ENCODE measurements at regions not wholly inside any gene's neighbourhood (a gene's known extent, or its start where the extent isn't known, plus 50 kb on each side); places are given as distances from the start of the nearest gene placed in this dataset.

DNA sequence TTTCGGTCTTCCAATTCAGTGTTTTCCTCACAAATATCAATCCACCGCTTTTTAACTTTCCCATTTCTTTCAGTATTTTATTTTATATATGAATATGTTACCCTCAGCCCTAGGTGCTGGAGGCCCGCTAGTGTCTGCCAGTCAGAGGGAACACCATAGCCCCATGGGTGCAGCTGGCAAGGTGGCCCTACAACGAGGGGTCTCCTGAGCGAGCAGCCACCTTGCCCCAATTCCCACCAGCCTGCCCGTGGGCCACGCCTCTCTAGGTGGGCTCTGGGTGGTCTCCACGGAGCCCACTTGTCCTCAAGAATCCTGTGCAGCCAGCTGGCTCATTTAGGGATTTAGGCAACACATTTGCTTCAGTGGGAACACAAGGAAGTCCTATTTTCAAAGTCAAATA lies 72.5 kb upstream of the RGPD5 start:
- TF ChIP-seq EZH2 (IDR thresholded peaks at IDR 0.05; ENCODE audit: insufficient read depth, poor library complexity, severe bottlenecking) (no peak), EZH2phosphoT487 (IDR thresholded peaks at IDR 0.05; ENCODE audit: insufficient read depth, low read depth) (no peak)
